H1 (cell line): ENCODE measurements at regions not wholly inside any gene's neighbourhood (a gene's known extent, or its start where the extent isn't known, plus 50 kb on each side); places are given as distances from the start of the nearest gene placed in this dataset.

ENCODE experiments used
- CTCF ChIA-PET: fragments of 300-600 bp; sonication (Branson Sonifier 250); formaldehyde crosslinking; loops from one replicate; lab custom pipeline; 2021; ENCODE audit not compliant: partially characterized antibody; lab: Charles Lee
- POLR2A ChIA-PET: fragments of 300-600 bp; sonication (Branson Sonifier 250); formaldehyde crosslinking; loops from one replicate; lab custom pipeline; 2021; ENCODE audit warnings: inconsistent platforms; ENCODE audit not compliant: partially characterized antibody; lab: Charles Lee
- DNase-seq, 2 experiments: peaks; one replicate each; pipeline versions ENCODE4 v3.0.0 to v3.0.0-alpha.2; 2010 to 2022; ENCODE audit warnings: low spot score in 2 of 2, low read depth in 1 of 2, mixed read lengths in 1 of 2
- FAIRE-seq: peaks from 2 replicates; lab custom pipeline; 2011; peaks lifted over from hg19 to GRCh38; lab: Jason Lieb, UNC
- H2AFZ ChIP-seq: 2 replicates; pipeline ENCODE4 v1.8.1; 2012; ENCODE audit warnings: low read length, inconsistent platforms
- H2AK5ac ChIP-seq: 2 replicates; pipeline ENCODE4 v1.6.1; 2013; ENCODE audit warnings: low read depth, low read length
- H2BK120ac ChIP-seq: replicated peaks from 2 replicates; pipeline ENCODE3; 2013; ENCODE audit warnings: low read depth, low read length, inconsistent platforms
- H2BK12ac ChIP-seq: 2 replicates; pipeline ENCODE4 v1.6.1; 2013; ENCODE audit warnings: low read depth, low read length
- H2BK15ac ChIP-seq: 2 replicates; pipeline ENCODE4 v1.6.1; 2013; ENCODE audit warnings: low read length
- H2BK20ac ChIP-seq: 2 replicates; pipeline ENCODE4 v1.6.1; 2013; ENCODE audit warnings: low read length
- H2BK5ac ChIP-seq: 2 replicates; pipeline ENCODE4 v1.6.1; 2013; ENCODE audit warnings: low read depth, low read length
- H3K14ac ChIP-seq: 2 replicates; pipeline ENCODE4 v1.6.1; 2013; ENCODE audit warnings: inconsistent platforms; ENCODE audit not compliant: insufficient read length
- H3K18ac ChIP-seq: 2 replicates; pipeline ENCODE4 v1.6.1; 2013; ENCODE audit warnings: low read length; ENCODE audit errors: extremely low read depth
- H3K23ac ChIP-seq: 2 replicates; pipeline ENCODE4 v1.6.1; 2013; ENCODE audit warnings: inconsistent platforms; ENCODE audit not compliant: insufficient read length
- H3K23me2 ChIP-seq: 2 replicates; pipeline ENCODE4 v1.6.1; 2013; ENCODE audit warnings: low read depth, low read length
- H3K27ac ChIP-seq: 2 replicates; pipeline ENCODE4 v1.6.1; 2011; ENCODE audit warnings: low read depth, low read length, inconsistent platforms
- H3K27me3 ChIP-seq, 4 experiments: replicated peaks in 1 of 4; 1 replicate in 1 of 4; 2 replicates in 3 of 4; pipeline versions ENCODE4 v1.6.1 to v1.8.1; 2011 to 2013; ENCODE audit warnings: low read length in 3 of 4, mild to moderate bottlenecking in 3 of 4, inconsistent platforms in 2 of 4, mixed read lengths in 2 of 4, moderate library complexity in 1 of 4; ENCODE audit not compliant: control insufficient read depth in 3 of 4, insufficient read depth in 3 of 4; ENCODE audit errors: extremely low read depth in 1 of 4
- H3K36me3 ChIP-seq, 4 experiments: 2 replicates each; pipeline versions ENCODE4 v1.6.1 to v1.8.1; 2011 to 2013; ENCODE audit warnings: mild to moderate bottlenecking in 4 of 4, low read length in 3 of 4, moderate library complexity in 2 of 4, control low read depth in 1 of 4, inconsistent platforms in 1 of 4; ENCODE audit not compliant: insufficient read depth in 4 of 4, control insufficient read depth in 2 of 4
- H3K4ac ChIP-seq: replicated peaks from 2 replicates; pipeline ENCODE3; 2013; ENCODE audit warnings: low read length, low read depth, mixed read lengths, inconsistent platforms; ENCODE audit not compliant: insufficient read length
- H3K4me1 ChIP-seq, 4 experiments: replicated peaks in 1 of 4; 1 replicate in 1 of 4; 2 replicates in 3 of 4; pipeline versions ENCODE4 v1.6.1 to v1.8.1; 2011 to 2013; ENCODE audit warnings: low read length in 3 of 4, inconsistent platforms in 2 of 4, mixed read lengths in 1 of 4; ENCODE audit not compliant: insufficient read depth in 4 of 4, control insufficient read depth in 3 of 4
- H3K4me2 ChIP-seq, 2 experiments: 2 replicates each; pipeline versions ENCODE4 v1.6.1 to v1.8.1; 2011 to 2013; ENCODE audit warnings: low read depth in 2 of 2, low read length in 2 of 2, control low read depth in 1 of 2, inconsistent platforms in 1 of 2, mild to moderate bottlenecking in 1 of 2; ENCODE audit not compliant: insufficient read depth in 1 of 2
- H3K4me3 ChIP-seq, 4 experiments: fragments of 200-600, 300-600 bp in 1 of 4; sonication (generic), shearing (Covaris generic), sonication (Bioruptor Twin) in 1 of 4; 2 replicates each; pipeline versions ENCODE4 v1.5.1 to v1.8.1; 2011 to 2016; ENCODE audit warnings: low read length in 4 of 4, low read depth in 3 of 4, control low read depth in 2 of 4, inconsistent platforms in 2 of 4, mild to moderate bottlenecking in 2 of 4, mixed read lengths in 1 of 4, moderate library complexity in 1 of 4; ENCODE audit not compliant: insufficient read depth in 2 of 4; ENCODE audit errors: extremely low read depth in 1 of 4
- H3K56ac ChIP-seq: replicated peaks from 2 replicates; pipeline ENCODE3; 2013; ENCODE audit warnings: low read depth, mild to moderate bottlenecking, mixed read lengths, low read length, inconsistent platforms; ENCODE audit not compliant: insufficient read length
- H3K79me1 ChIP-seq: 2 replicates; pipeline ENCODE4 v1.6.1; 2013; ENCODE audit warnings: low read depth, low read length, control low read depth
- H3K79me2 ChIP-seq, 2 experiments: 2 replicates each; pipeline versions ENCODE4 v1.6.1 to v1.8.1; 2012 to 2013; ENCODE audit warnings: low read length in 2 of 2, mild to moderate bottlenecking in 2 of 2, inconsistent platforms in 1 of 2; ENCODE audit not compliant: insufficient read depth in 2 of 2, control insufficient read depth in 1 of 2
- H3K9ac ChIP-seq, 4 experiments: replicated peaks in 1 of 4; 1 replicate in 1 of 4; 2 replicates in 3 of 4; pipeline versions ENCODE4 v1.6.1 to v1.8.1; 2011 to 2013; ENCODE audit warnings: low read depth in 3 of 4, low read length in 3 of 4, control low read depth in 2 of 4, mild to moderate bottlenecking in 2 of 4, moderate library complexity in 2 of 4, inconsistent platforms in 1 of 4; ENCODE audit errors: extremely low read depth in 1 of 4
- H3K9me3 ChIP-seq, 2 experiments: 2 replicates each; pipeline versions ENCODE4 v1.6.1 to v1.8.1; 2012 to 2013; ENCODE audit warnings: mild to moderate bottlenecking in 2 of 2, moderate library complexity in 2 of 2, control low read depth in 1 of 2, inconsistent platforms in 1 of 2, low read depth in 1 of 2, low read length in 1 of 2, mixed read lengths in 1 of 2; ENCODE audit not compliant: insufficient read depth in 2 of 2
- H4K20me1 ChIP-seq, 2 experiments: replicated peaks in 1 of 2; 2 replicates each; pipeline versions ENCODE3 to v1.8.1; 2011 to 2013; ENCODE audit warnings: inconsistent platforms in 2 of 2, low read length in 2 of 2, mild to moderate bottlenecking in 1 of 2; ENCODE audit not compliant: insufficient read depth in 2 of 2, control insufficient read depth in 1 of 2
- H4K5ac ChIP-seq: 2 replicates; pipeline ENCODE4 v1.6.1; 2013; ENCODE audit warnings: low read length, low read depth, mixed read lengths, inconsistent platforms; ENCODE audit not compliant: insufficient read length
- H4K8ac ChIP-seq: 2 replicates; pipeline ENCODE4 v1.8.0; 2013; ENCODE audit warnings: mild to moderate bottlenecking, moderate library complexity, low read length, inconsistent platforms; ENCODE audit not compliant: insufficient read depth; ENCODE audit errors: extremely low read depth
- H4K91ac ChIP-seq: replicated peaks from 2 replicates; pipeline ENCODE3; 2013; ENCODE audit warnings: low read length, mixed read lengths, inconsistent platforms; ENCODE audit not compliant: insufficient read length
- CBX5 ChIP-seq: fragments of 300-800, 300-1000 bp; sonication (generic); IDR thresholded peaks from 2 replicates; pipeline ENCODE4 v1.7.1; 2016; ENCODE audit warnings: antibody characterized with exemption, low read length, low read depth
- GTF2F1 ChIP-seq: IDR thresholded peaks from 2 replicates; pipeline ENCODE4 v1.6.1; 2012; ENCODE audit warnings: low read depth, low read length, improper control_type of control experiment, borderline replicate concordance
- NANOG ChIP-seq: IDR thresholded peaks from 2 replicates; pipeline ENCODE4 v1.6.1; 2011; ENCODE audit warnings: low read length, low read depth, mild to moderate bottlenecking, inconsistent platforms; ENCODE audit not compliant: insufficient read depth, poor library complexity, severe bottlenecking
- POLR2AphosphoS5 ChIP-seq: IDR thresholded peaks from 2 replicates; pipeline ENCODE4 v1.6.1; 2011; ENCODE audit warnings: low read depth, low read length
- TAF1 ChIP-seq: IDR thresholded peaks from 2 replicates; pipeline ENCODE4 v1.6.1; 2011; ENCODE audit warnings: mild to moderate bottlenecking, low read depth, low read length
- TAF7 ChIP-seq: optimal IDR thresholded peaks from 2 replicates; pipeline ENCODE3; 2011; ENCODE audit warnings: low read depth, mild to moderate bottlenecking, inconsistent platforms, low read length, moderate library complexity, borderline replicate concordance
- TCF12 ChIP-seq: IDR thresholded peaks from 2 replicates; pipeline ENCODE4 v1.6.1; 2011; ENCODE audit warnings: low read depth, mild to moderate bottlenecking, low read length
- ZNF274 ChIP-seq: IDR thresholded peaks from 2 replicates; pipeline ENCODE4 v1.7.0; 2012; ENCODE audit warnings: low read length, borderline replicate concordance; ENCODE audit errors: extremely low read depth
- WGBS, 2 experiments: shearing (Covaris generic) in 1 of 2; methylation state at CpG; one replicate each; pipeline versions ENCODE4 v1.1.6 to v1.1.7; 2013 to 2015; ENCODE audit warnings: low lambda C conversion rate in 2 of 2, mixed read lengths in 2 of 2, inconsistent platforms in 1 of 2, low coverage in 1 of 2, missing lambda C conversion rate in 1 of 2; ENCODE audit not compliant: insufficient replicate concordance in 2 of 2, insufficient coverage in 1 of 2, insufficient read length in 1 of 2; ENCODE audit errors: extremely low coverage in 1 of 2, missing lambda C conversion rate in 1 of 2; 5-methylcytosine and 5-hydroxymethylcytosine counted together

- no peaks in the 10 kb centered on the region for H3K4me1 ChIP-seq
These were observed 762.2 kb downstream of the SUCLG1 start for GRCh38 chr2:83696838-83697237.

More at GRCh38 chr2:83696838-83697237, 762.2 kb downstream of the SUCLG1 start:
- Histone ChIP-seq H3K4me3 (no peak overlapping the region), H2AK5ac (no peak overlapping the region), H2BK120ac (no peak overlapping the region), H3K18ac (no peak overlapping the region), H4K20me1 (no peaks in the 10 kb centered on the region), H3K14ac (no peak overlapping the region), H3K79me2 (no peaks in the 10 kb centered on the region), H3K56ac (no peak overlapping the region), H3K27me3 (no peaks in the 10 kb centered on the region), H3K23ac (no peak overlapping the region), H3K4ac (no peak overlapping the region), H3K79me1 (no peaks in the 10 kb centered on the region), H2BK5ac (no peak overlapping the region), H3K36me3 (no peaks in the 10 kb centered on the region), H3K4me2 (no peak overlapping the region), H2BK12ac (no peak overlapping the region), H4K8ac (no peak overlapping the region), H4K91ac (no peak overlapping the region), H2BK15ac (no peak overlapping the region), H3K27ac (no peak overlapping the region), H3K9me3 (no peaks in the 10 kb centered on the region), H3K23me2 (no peaks in the 10 kb centered on the region), H2BK20ac (no peak overlapping the region), H3K9ac (no peak overlapping the region), H4K5ac (no peak overlapping the region), H2AFZ (no peak overlapping the region)
- CTCF ChIA-PET: interaction anchor here (0.6 to 1.0 kb wide), 4 partner anchors 10 to 606 kb away, joined by 3 read pairs; no protein-coding TSS in a partner anchor
- no peak for DNase-seq
- FAIRE-seq: no peak
- WGBS, 2 experiments: 74% methylated on average over 4 of the region's 4 CpGs; no CpG with 5 or more reads in 1 of the 2 experiments
- TF ChIP-seq TAF7 (no peak), GTF2F1 (no peak), TAF1 (no peak), TCF12 (no peak), ZNF274 (no peak), CBX5 (no peak), NANOG (no peak), POLR2AphosphoS5 (no peak)
- POLR2A ChIA-PET: no interaction called here
